Amniotic epithelial cell (primary cell): ENCODE measurements at regions not wholly inside any gene's neighbourhood (a gene's known extent, or its start where the extent isn't known, plus 50 kb on each side); places are given as distances from the start of the nearest gene placed in this dataset.
"Not testable (repeated sequence)": the region's sequence is repeated elsewhere in the genome, so short reads cannot be mapped to it uniquely, and the experiment has no call there.

ENCODE experiments used
- DNase-seq: peaks from one replicate; pipeline ENCODE4 v3.0.0-alpha.2; 2010; ENCODE audit warnings: low read depth

- no peak for DNase-seq
These were observed 137.3 kb upstream of the SETBP1 start for GRCh38 chr18:44543387-44543786.

GRCh38 chr18:44545359-44545985, 135.2 kb upstream of the SETBP1 start:
- DNase-seq = no peak

- DNase-seq = no peak
These were observed 133.7 kb upstream of the SETBP1 start for GRCh38 chr18:44546954-44547353.

GRCh38 chr18:44548291-44549221, 132.1 kb upstream of the SETBP1 start:
- peak; percentile 40 for DNase-seq

- no peak for DNase-seq
These were observed 128.0 kb upstream of the SETBP1 start for GRCh38 chr18:44552706-44553105.

- no peak for DNase-seq
These were observed 124.4 kb upstream of the SETBP1 start for GRCh38 chr18:44556296-44556695.

- no peak for DNase-seq
These were observed 123.0 kb upstream of the SETBP1 start for GRCh38 chr18:44557616-44558151.

GRCh38 chr18:44558767-44559166, 121.9 kb upstream of the SETBP1 start:
- no peak for DNase-seq

GRCh38 chr18:44562986-44563385, 117.7 kb upstream of the SETBP1 start:
- DNase-seq = no peak

- peak; percentile 50 for DNase-seq
These were observed 115.8 kb upstream of the SETBP1 start for GRCh38 chr18:44564922-44565321.

- no peak for DNase-seq
These were observed 112.3 kb upstream of the SETBP1 start for GRCh38 chr18:44568342-44568741.

GRCh38 chr18:44568986-44569385, 111.7 kb upstream of the SETBP1 start:
- no peak for DNase-seq

- no peak for DNase-seq
These were observed 111.2 kb upstream of the SETBP1 start for GRCh38 chr18:44569391-44570055.

GRCh38 chr18:44579028-44579702, 101.5 kb upstream of the SETBP1 start:
- peak; percentile 41 for DNase-seq

GRCh38 chr18:44579745-44580144, 100.9 kb upstream of the SETBP1 start:
- no peak for DNase-seq

GRCh38 chr18:44580159-44580558, 100.5 kb upstream of the SETBP1 start:
- no peak for DNase-seq

GRCh38 chr18:44580782-44581181, 99.9 kb upstream of the SETBP1 start:
- DNase-seq = not testable (repeated sequence)

GRCh38 chr18:44582456-44582855, 98.2 kb upstream of the SETBP1 start:
- DNase-seq = no peak

- DNase-seq = no peak
These were observed 95.8 kb upstream of the SETBP1 start for GRCh38 chr18:44584900-44585299.

- DNase-seq = no peak
These were observed 93.7 kb upstream of the SETBP1 start for GRCh38 chr18:44586782-44587524.

- DNase-seq = peak; percentile 29
These were observed 92.2 kb upstream of the SETBP1 start for GRCh38 chr18:44588508-44588907.
